GM19468 (cell line): ENCODE measurements at regions not wholly inside any gene's neighbourhood (a gene's known extent, or its start where the extent isn't known, plus 50 kb on each side); places are given as distances from the start of the nearest gene placed in this dataset.
"Not testable (repeated sequence)": the region's sequence is repeated elsewhere in the genome, so short reads cannot be mapped to it uniquely, and the experiment has no call there.

ENCODE experiments used
- ATAC-seq: cut with Tn5 transposase; IDR thresholded peaks from one replicate; pipeline ENCODE4 v1.9.1; 2021; ENCODE audit warnings: mild to moderate bottlenecking, moderate library complexity, moderate number of reproducible peaks; ENCODE audit not compliant: unreplicated experiment; ENCODE audit errors: extremely low read depth

DNA sequence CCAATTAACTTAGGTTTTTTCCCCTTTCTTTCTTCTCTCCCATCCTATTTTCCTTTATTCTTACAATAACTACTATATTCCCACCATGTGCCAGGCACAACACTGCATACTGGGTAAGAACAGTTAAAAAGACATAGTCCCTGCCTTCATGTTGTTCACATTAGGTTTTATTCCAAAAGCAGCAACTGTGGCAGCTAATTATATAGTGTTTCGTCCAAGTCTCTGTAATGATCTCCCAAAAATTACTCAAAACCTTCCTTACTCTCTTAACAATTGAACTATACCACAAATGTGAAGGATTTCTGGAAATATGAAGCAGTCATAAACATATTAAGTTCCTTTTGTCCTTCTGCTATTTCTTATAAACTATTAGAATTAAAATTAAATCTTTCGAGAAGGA, 184.1 kb upstream of the C11orf58 start:
- ATAC-seq: no peak

DNA sequence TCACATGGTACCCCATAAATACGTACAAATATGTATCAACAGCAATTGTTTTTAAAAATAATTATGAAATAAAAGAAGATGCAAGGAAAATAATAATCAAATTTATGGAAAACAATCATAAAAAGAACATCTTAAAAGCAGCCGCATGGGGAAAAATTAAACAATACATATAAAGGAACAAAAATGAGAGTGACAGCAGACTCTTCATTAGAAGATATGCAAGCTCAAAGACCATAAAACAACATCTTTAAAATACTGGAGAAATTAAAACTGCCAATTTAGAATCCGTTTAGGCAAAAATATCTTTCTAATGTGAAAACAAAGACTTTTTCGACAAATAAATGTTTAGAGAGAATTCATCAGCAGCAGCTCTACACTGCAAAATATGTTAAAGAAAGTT, 190.6 kb upstream of the C11orf58 start:
- ATAC-seq: no peak

DNA sequence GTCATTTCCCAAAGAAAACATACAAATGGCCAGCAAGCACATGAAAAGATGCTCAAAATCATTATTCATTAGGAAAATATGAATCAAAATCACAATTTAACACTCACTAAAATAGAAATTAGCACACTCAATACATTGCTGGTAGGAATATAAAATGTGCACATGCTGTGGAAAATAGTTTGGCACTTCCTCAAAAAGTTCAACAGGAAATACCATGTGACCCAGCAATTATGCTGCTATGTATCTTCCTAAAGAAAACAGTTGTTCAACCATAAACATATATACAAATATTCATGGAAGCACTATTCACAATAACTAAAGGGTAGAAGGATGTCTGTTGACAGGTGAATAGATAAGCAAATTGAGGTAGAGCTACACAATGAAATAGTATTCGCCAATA, 187.3 kb upstream of the SOX6 start:
- no peak for ATAC-seq

GRCh38 chr11:16542353-16542752, 186.0 kb upstream of the SOX6 start:
- ATAC-seq: no peak

GRCh38 chr11:16536513-16536912, 180.2 kb upstream of the SOX6 start:
- no peak for ATAC-seq

DNA sequence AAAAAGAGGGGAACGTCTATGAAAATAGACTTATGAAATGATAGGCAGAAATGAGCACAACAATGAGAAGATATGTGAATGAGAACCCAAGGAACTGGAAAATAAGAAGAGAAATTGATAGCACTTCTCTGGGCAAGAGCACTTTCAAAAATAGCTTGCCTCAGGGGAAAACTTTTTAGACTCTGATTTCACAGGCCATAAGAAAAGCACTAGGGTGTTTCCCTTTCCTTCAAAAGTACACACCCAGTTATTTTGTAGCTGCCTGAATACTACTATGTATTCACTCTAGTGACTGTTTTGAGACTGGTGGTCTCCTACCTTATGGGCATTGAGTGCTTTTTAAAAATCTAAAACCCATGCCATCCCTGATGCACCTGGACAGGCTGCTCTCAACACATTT, 172.3 kb upstream of the SOX6 start:
- ATAC-seq: no peak

DNA sequence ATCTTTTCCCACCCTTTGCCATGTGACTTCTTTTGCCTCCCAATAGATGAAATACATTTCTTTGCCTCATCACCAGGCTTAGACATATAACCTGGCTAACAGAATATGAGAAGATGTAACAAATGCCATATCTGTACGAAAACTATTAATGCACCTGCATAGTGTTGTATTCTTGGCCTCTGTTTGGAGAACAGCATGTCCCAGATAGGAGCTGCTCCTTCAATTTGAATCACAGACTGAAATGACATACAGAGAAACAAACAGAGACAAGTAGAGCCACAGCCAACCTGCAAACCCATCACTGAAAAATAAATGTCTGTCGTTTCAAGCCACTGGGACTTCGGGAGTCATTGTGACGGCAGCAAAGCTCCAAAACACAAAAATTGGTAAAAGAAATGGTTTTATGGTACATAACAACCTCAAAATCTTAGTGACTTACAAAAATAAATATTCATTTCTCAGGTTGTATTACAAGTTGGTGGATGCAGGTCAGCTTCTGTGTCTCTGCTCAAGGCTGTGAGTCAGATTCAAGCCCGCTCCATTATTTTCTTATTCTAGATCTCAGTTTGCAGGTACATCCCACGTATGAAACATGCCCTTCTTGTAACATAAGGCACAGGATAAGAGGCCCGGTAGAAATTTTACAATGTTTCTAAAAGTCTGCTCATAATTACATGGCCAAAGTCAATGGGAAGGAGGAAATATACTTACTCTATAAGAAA, 171.3 kb upstream of the SOX6 start:
- no peak for ATAC-seq

DNA sequence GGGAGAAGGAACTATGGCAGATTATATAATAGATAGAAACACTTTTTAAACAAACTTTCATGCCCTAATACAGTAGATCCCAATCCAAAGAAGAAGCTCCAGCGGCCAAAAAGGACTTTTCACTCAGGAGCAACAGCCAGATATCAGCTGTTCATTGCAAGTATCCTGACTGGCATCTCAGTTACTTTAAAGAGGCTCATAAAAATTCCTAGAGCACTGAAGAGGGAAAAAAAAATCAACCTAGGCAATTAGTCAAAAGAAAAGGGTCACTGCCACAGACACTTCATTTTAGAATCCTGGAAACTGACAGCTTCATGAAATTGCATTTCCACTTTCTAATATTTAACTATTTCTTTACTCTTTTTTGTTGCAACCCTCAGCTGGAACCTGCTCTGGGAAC, 170.6 kb upstream of the SOX6 start:
- ATAC-seq: no peak

- not testable (repeated sequence) for ATAC-seq
Measured at GRCh38 chr11:16520713-16521112, 164.4 kb upstream of the SOX6 start.

- ATAC-seq: peak; percentile 72
Measured at GRCh38 chr11:16512899-16513241, 156.5 kb upstream of the SOX6 start.

DNA sequence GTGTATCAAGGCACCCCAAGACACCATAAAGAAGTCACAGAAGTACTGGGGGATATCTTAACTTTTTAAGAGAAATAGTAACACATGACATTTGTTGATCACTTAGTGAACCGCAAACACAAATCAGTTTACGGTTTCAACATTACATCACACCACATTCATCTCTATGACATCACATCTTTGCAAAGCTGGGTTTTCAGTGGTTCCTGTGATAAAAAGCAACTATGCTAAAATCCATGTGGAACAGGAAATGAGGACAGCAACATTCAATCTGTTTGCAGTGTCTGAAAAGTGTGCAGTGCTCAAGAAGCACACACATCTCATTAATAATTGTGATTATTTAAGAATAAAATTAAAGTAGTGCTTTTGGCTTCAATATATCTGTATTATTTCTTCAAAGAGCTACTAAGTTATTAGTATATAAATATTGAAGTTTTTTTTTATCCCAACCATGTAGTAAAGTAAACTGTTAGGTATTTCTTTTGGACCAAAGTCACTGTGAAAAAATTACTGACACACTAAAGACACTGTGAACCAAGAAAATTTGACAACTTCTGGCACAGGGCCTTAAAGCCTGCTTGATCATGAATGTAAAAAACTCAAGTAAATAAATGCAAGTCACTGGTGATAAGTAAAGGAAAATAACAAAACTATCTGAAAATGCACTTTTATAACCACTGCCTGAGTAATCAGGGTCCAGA, 156.0 kb upstream of the SOX6 start:
- ATAC-seq: no peak

GRCh38 chr11:16511116-16512114, 155.1 kb upstream of the SOX6 start:
- ATAC-seq: no peak

DNA sequence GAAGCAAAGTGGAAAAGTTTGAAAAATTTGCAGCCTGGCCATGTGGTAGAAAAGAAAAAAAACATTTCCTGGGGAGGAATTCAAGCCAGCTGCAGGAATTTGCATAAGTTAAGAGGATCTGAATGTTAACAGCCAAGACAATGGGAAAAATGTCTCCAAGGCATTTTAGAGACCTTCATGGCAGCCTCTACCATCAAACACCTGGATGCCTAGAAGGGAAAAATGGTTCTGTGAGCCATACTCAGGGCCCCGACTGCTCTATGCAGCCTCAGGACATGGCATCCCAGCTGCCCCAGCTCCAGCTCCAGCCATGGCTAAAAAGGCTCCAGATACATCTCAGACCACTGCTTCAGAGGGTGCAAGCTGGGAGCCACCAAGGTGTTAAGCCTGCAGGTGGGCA, 149.1 kb upstream of the SOX6 start:
- no peak for ATAC-seq

DNA sequence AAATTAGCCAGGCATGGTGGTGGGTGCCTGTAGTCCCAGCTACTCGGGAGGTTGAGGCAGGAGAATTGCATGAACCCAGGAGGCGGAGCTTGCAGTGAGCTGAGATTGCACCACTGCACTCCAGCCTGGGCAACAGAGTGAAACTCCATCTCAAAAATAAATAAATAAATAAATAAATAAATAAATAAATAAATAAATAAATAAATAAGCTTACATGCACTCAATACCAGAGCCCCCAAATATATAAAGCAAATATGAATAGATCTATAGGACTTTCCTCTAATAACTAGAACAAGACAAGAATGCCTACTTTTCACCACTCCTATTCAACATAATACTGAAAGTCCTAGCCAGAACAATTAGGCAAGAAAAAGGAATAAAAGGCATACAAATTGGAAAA, 147.5 kb upstream of the SOX6 start:
- not testable (repeated sequence) for ATAC-seq

DNA sequence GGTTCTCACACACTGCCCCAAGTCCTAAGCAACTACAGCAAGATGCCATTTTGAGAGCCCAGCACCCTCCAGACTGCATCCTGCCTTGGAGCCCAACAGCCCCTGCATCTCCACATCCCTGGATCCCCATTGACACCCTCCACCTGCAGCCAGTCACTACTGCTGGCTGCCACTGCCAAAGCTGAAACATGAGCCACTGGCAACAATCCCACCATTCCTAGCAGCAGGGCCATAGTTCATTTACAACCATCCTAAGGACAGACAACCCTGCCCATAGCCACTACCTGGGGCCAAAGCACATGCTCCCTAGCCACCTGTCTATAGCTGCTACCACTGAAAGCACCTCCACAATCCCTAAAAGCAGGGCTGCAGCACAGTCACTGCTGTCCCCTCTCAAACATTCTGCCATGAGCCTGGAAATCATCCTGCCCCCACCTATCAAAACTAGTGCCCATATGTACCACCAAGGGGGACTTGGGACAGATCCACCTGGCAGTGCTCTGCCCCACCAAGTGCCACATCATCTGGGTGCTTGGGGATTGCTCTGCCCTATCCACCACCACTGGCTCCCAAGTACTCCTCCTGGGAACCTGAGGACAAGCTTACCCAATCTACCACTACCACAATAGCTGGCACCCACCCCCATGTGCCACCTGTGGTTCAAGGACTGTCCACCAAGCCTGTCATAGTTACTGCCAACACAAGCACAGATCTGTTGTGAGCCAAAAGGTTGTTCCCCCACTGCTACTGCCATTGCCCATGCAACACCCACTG, 138.8 kb upstream of the SOX6 start:
- ATAC-seq: no peak

DNA sequence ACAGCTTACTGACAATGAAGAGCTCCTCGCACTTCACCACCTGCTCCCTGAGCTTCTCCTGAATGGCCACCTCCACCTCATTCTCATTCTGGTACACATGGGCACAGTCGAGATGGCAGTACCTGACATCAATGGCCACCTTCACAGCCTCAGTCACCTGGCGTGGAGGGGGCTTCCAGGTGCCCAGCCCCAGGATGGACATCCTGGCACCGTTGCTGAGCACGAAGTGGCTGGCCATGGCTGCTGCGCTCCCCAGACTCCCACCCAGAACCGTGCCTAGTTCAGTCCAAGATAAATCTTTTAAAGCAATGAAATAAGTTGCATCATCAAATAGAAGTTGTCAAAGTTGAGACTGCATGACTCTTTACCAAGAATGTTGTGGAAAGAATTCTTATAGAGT, 128.1 kb upstream of the SOX6 start:
- no peak for ATAC-seq

GRCh38 chr11:16474659-16475058, 118.3 kb upstream of the SOX6 start:
- ATAC-seq: no peak

GRCh38 chr11:16469968-16470367, 113.6 kb upstream of the SOX6 start:
- ATAC-seq: no peak

DNA sequence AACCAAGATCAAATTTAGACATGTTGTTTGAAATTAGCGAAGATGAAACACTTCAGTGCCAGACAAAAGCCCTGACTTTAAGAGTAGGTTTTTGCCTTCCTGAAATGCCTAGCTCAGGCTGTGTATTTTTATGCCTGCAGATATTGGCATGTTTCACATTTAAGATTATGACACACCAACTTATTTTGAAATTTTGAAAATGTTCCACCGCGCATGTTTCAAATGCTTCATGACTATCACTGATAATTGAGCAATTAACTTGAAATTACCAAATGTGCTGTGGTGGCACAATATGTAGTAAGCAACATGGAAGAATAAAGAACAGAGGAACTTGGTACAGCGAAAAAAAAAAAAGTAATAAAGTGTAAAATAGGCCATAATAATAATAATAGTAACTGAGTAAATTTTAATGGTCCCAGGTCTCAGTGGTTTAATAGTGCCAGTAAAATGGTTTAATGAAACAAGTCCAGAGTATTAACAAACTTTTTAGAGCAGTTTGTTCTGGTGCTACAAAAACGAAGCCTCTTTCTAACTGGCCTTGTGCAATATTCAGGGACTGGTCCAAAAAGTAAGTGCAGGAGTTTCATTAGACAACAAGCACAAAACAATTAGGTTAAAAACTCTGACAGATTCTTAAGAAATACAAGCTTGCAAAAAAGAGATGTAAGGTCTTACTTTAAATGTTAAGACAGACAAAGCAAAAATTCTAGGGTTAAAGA, 112.5 kb upstream of the SOX6 start:
- no peak for ATAC-seq

- no peak for ATAC-seq
Measured at GRCh38 chr11:16460508-16460907, 104.2 kb upstream of the SOX6 start.
